Spleen (tissue), 11 donors: ENCODE measurements at regions not wholly inside any gene's neighbourhood (a gene's known extent, or its start where the extent isn't known, plus 50 kb on each side); places are given as distances from the start of the nearest gene placed in this dataset.

Experiments used
- DNase-seq: peaks from one replicate; pipeline ENCODE4 v3.0.0-alpha.2; 2020
- H3K27ac ChIP-seq, 8 donors: fragments of 200-600 bp; sonication (generic) in 7 of 8; 1 replicate in 4 of 8; 2 replicates in 4 of 8; pipeline versions ENCODE4 v1.5.0 to v1.8.0; 2016 to 2021; ENCODE audit warnings: inconsistent platforms in 4 of 8, mild to moderate bottlenecking in 4 of 8, moderate library complexity in 1 of 8
- H3K27me3 ChIP-seq, 7 donors: fragments of 200-600 bp; sonication (generic) in 6 of 7; replicated peaks in 1 of 7; 1 replicate in 4 of 7; 2 replicates in 3 of 7; pipeline versions ENCODE4 v1.5.0 to v1.8.0; 2016 to 2021; ENCODE audit warnings: inconsistent platforms in 3 of 7, mild to moderate bottlenecking in 1 of 7
- H3K36me3 ChIP-seq, 6 donors: fragments of 200-600 bp; sonication (generic) in 5 of 6; 1 replicate in 4 of 6; 2 replicates in 2 of 6; pipeline versions ENCODE4 v1.5.0 to v1.8.0; 2016 to 2021; ENCODE audit warnings: inconsistent platforms in 2 of 6
- H3K4me1 ChIP-seq, 6 donors: fragments of 200-600 bp; sonication (generic) in 5 of 6; 1 replicate in 3 of 6; 2 replicates in 3 of 6; pipeline versions ENCODE4 v1.5.0 to v1.8.0; 2016 to 2021; ENCODE audit warnings: inconsistent platforms in 3 of 6
- H3K4me3 ChIP-seq, 8 donors: fragments of 200-600 bp; sonication (generic) in 7 of 8; 1 replicate in 4 of 8; 2 replicates in 4 of 8; pipeline versions ENCODE4 v1.5.0 to v1.8.0; 2016 to 2021; ENCODE audit warnings: inconsistent platforms in 4 of 8, mild to moderate bottlenecking in 4 of 8, moderate library complexity in 2 of 8
- H3K9me3 ChIP-seq, 8 donors: fragments of 200-600 bp; sonication (generic) in 7 of 8; 1 replicate in 4 of 8; 2 replicates in 4 of 8; pipeline versions ENCODE4 v1.5.0 to v1.8.0; 2016 to 2021; ENCODE audit warnings: inconsistent platforms in 4 of 8
- POLR2A ChIP-seq, 3 donors: fragments of 450-650 bp; IDR thresholded peaks; one replicate each; pipeline ENCODE4 v1.5.1; 2017; ENCODE audit warnings: antibody characterized with exemption in 3 of 3, mild to moderate bottlenecking in 1 of 3
- POLR2AphosphoS5 ChIP-seq, 3 donors: sonication (generic); formaldehyde crosslinking; IDR thresholded peaks; one replicate each; pipeline ENCODE4 v1.5.1; 2017; ENCODE audit warnings: antibody characterized with exemption in 3 of 3
- WGBS, 5 donors: extraction: QIAGEN DNeasy Blood & Tissue Kit in 3 of 5; methylation state at CpG; one replicate each; pipeline versions ENCODE4 v1.1.5 to v1.1.7; 2013 to 2018; 5-methylcytosine and 5-hydroxymethylcytosine counted together
- intact Hi-C: fragments of 100-400 bp; cut with DNase I; formaldehyde crosslinking; loops from one replicate; pipeline ENCODE4 v1.15.0; 2023; ENCODE audit warnings: low total_unique reads
- TF ChIP-seq, protein P1 (sequence below), 11 experiments: fragments of 200-600 bp in 7 of 11; fragments of 450-650 bp in 4 of 11; sonication (generic) in 4 of 11; IDR thresholded peaks in 8 of 11; conservative IDR thresholded peaks in 3 of 11; 1 replicate in 7 of 11; 2 replicates in 4 of 11; pipeline versions ENCODE4 v1.4.0 to v1.8.0; 2016 to 2021; ENCODE audit warnings: antibody characterized with exemption in 11 of 11, inconsistent platforms in 4 of 11, mild to moderate bottlenecking in 1 of 11
- donor health status: healthy with polysubstance abuse.
- donor health status: DM: no; HTN: no; CAD: no; lungs with moderate emphysema.
- donor health status: DM: no; HTN: no; CAD: no.
- donor health status: Bipolar disorder and iron deficiency.
- donor health status: healthy.
- donor health status: DM: no; HTN: no; CAD: no.
- donor health status: DM: yes; HTN: yes; CAD: no.

- 91 to 95% (median 93%) methylated on average over 6 of the region's 6 CpGs for WGBS, 5 donors
- Histone ChIP-seq H3K4me1 (no peaks in the 10 kb centered on the region), H3K9me3 (peaks cover 0 to 4% (median 0%) of the 10 kb centered on the region in 8 donors), H3K36me3 (no peaks in the 10 kb centered on the region), H3K27ac (no peak overlapping the region), H3K27me3 (no peaks in the 10 kb centered on the region), H3K4me3 (no peak overlapping the region)
- TF ChIP-seq POLR2A (IDR thresholded peaks at IDR 0.05), result no peak
- TF ChIP-seq, protein P1, sequence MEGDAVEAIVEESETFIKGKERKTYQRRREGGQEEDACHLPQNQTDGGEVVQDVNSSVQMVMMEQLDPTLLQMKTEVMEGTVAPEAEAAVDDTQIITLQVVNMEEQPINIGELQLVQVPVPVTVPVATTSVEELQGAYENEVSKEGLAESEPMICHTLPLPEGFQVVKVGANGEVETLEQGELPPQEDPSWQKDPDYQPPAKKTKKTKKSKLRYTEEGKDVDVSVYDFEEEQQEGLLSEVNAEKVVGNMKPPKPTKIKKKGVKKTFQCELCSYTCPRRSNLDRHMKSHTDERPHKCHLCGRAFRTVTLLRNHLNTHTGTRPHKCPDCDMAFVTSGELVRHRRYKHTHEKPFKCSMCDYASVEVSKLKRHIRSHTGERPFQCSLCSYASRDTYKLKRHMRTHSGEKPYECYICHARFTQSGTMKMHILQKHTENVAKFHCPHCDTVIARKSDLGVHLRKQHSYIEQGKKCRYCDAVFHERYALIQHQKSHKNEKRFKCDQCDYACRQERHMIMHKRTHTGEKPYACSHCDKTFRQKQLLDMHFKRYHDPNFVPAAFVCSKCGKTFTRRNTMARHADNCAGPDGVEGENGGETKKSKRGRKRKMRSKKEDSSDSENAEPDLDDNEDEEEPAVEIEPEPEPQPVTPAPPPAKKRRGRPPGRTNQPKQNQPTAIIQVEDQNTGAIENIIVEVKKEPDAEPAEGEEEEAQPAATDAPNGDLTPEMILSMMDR (IDR thresholded peaks at IDR 0.05 in 8 of 11, conservative IDR thresholded peaks at IDR 0.05 in 3 of 11), result no peak
- no peak for TF ChIP-seq POLR2AphosphoS5 (IDR thresholded peaks at IDR 0.05)
- no peak for DNase-seq
- intact Hi-C loops, result no loop called here
These were observed 462.7 kb upstream of the CD180 start for GRCh38 chr5:67659288-67659687.

DNA sequence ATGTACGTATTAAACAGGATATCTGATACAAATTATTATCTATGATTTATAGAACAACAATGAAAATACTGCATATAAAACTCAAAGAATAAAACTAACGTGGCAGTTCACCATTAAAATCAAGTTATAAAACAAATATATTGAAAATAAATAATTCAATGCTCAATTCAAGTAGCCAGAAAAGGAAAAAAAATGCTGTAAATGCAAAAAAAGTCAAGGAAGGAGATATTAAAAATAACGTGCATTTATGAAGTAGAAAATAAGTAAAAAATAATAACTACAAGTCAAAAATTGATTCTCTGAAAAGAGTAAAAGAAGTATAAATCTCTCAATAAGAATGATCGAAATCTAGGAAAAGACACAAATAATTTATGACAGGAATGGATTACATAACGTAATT is 460.5 kb upstream of the CD180 start:
- Histone ChIP-seq H3K36me3 (no peaks in the 10 kb centered on the region), H3K27ac (no peak overlapping the region), H3K4me1 (no peaks in the 10 kb centered on the region), H3K4me3 (no peak overlapping the region), H3K27me3 (no peaks in the 10 kb centered on the region), H3K9me3 (peaks cover 0 to 2% (median 0%) of the 10 kb centered on the region in 8 donors)
- WGBS, 5 donors, result 56 to 84% (median 73%) methylated on average over 5 of the region's 5 CpGs
- TF ChIP-seq, protein P1 (IDR thresholded peaks at IDR 0.05 in 8 of 11, conservative IDR thresholded peaks at IDR 0.05 in 3 of 11), result no peak
- TF ChIP-seq POLR2AphosphoS5 (IDR thresholded peaks at IDR 0.05) (no peak), POLR2A (IDR thresholded peaks at IDR 0.05) (no peak)
- intact Hi-C loops, result no loop called here
- no peak for DNase-seq

DNA sequence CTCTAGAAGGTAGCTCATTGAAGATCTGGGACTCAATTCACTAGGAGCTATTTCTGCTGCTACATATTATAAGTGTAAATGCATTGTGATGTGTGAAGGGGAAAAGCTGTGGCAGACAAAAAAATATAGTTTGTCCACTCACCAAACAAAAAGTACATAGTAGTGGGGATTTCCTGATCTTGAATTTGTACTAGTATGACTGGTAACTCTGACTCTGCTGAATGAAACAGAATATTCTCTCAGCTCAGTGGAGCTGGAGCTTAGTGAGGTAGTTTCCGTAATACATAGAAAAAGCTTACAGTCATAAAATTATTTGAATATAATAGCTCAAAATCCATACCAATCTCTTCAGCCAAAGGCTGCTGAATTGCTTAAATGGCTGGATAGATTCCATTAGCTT is 455.6 kb upstream of the CD180 start:
- no peaks in the 10 kb centered on the region for H3K36me3 ChIP-seq
- no peaks in the 10 kb centered on the region for H3K4me1 ChIP-seq
- no peak for DNase-seq
- H3K9me3 ChIP-seq, result no peaks in the 10 kb centered on the region
- H3K27me3 ChIP-seq, result no peaks in the 10 kb centered on the region
- H3K4me3 ChIP-seq, result no peak overlapping the region
- WGBS, 5 donors, result 66 to 85% (median 83%) methylated on average over 1 of the region's 1 CpG
- intact Hi-C loops, result no loop called here
- TF ChIP-seq, protein P1 (IDR thresholded peaks at IDR 0.05 in 8 of 11, conservative IDR thresholded peaks at IDR 0.05 in 3 of 11), result no peak
- TF ChIP-seq POLR2AphosphoS5 (IDR thresholded peaks at IDR 0.05) (no peak), POLR2A (IDR thresholded peaks at IDR 0.05) (no peak)
- no peak overlapping the region for H3K27ac ChIP-seq

- Histone ChIP-seq H3K27me3 (no peaks in the 10 kb centered on the region), H3K4me1 (no peaks in the 10 kb centered on the region), H3K4me3 (no peak overlapping the region), H3K36me3 (no peaks in the 10 kb centered on the region), H3K27ac (no peak overlapping the region), H3K9me3 (no peaks in the 10 kb centered on the region)
- TF ChIP-seq, protein P1 (IDR thresholded peaks at IDR 0.05 in 8 of 11, conservative IDR thresholded peaks at IDR 0.05 in 3 of 11), result no peak
- no peak for TF ChIP-seq POLR2AphosphoS5 (IDR thresholded peaks at IDR 0.05)
- TF ChIP-seq POLR2A (IDR thresholded peaks at IDR 0.05), result no peak
- 85 to 95% (median 89%) methylated on average over 1 of the region's 1 CpG for WGBS, 5 donors
- intact Hi-C loops, result no loop called here
- DNase-seq, result no peak
These were observed 454.6 kb upstream of the CD180 start for GRCh38 chr5:67651180-67651579.
